ENCODE measurements at regions not wholly inside any gene's neighbourhood (a gene's known extent, or its start where the extent isn't known, plus 50 kb on each side); places are given as distances from the start of the nearest gene placed in this dataset.

DNA sequence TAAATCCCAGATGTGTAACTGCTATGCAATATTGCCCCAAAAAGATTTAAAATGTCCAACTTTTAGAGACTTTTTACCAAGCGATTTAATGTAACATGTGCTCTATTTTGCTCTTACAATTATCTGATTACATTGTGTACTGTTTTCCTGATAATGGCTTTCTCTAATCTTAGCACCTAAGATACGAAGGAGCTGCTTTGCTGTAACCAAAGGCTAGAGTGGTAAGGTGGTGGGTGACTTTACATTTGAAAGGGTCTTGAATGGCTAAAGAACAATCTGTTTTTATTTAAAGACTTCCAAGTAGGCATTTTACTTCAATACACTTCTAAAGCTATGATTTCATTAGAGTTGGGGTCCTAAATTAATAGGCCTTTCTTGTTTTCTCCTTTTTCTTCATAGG is 1201.6 kb upstream of the MAP3K7 start:
- Histone ChIP-seq H3K27ac (no peak overlapping the region), H3K27me3 (no peaks in the 10 kb centered on the region), H3K4me3 (no peak overlapping the region), H3K36me3 (no peaks in the 10 kb centered on the region), H3K9me3 (no peaks in the 10 kb centered on the region), H3K4me1 (no peaks in the 10 kb centered on the region)
- TF ChIP-seq, protein P1, sequence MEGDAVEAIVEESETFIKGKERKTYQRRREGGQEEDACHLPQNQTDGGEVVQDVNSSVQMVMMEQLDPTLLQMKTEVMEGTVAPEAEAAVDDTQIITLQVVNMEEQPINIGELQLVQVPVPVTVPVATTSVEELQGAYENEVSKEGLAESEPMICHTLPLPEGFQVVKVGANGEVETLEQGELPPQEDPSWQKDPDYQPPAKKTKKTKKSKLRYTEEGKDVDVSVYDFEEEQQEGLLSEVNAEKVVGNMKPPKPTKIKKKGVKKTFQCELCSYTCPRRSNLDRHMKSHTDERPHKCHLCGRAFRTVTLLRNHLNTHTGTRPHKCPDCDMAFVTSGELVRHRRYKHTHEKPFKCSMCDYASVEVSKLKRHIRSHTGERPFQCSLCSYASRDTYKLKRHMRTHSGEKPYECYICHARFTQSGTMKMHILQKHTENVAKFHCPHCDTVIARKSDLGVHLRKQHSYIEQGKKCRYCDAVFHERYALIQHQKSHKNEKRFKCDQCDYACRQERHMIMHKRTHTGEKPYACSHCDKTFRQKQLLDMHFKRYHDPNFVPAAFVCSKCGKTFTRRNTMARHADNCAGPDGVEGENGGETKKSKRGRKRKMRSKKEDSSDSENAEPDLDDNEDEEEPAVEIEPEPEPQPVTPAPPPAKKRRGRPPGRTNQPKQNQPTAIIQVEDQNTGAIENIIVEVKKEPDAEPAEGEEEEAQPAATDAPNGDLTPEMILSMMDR (IDR thresholded peaks at IDR 0.05): no peak
- DNase-seq: no peak
- intact Hi-C loops (cut with DNase I; ENCODE audit: low total_unique reads): no loop called here

DNA sequence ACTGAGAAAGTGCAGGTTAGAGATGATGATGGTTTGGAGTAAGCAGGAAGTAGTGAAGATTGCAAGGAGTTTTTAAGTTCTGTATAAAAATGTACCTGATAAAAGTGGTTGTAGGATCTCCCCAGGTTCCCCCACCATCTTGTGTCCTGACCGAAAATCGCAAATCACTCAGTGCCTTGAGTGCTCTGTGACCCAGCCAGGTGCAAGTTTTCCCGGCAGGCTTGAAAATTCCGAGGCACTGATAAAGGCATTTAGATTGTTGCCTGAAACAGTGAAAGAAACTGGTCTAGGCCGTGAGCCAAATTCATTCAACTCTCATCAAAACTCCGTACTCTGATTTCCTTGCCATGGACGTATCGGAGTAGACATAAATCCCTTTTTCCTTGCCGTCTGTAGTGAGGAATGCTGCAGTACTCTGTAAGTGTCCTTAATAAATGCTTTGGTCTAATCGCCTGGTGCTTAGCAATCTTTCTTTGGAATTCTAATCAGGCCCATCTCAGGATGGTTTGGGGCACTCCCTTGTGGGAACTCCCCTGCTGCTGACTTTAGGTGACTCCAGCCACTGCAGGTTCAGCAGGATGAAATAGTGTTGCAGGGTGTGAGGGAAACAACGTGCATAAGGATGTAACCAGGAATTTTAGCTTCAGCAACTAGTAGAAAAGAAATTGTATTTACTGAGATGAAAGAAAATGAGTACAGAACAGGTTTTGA is 1199.8 kb upstream of the MAP3K7 start:
- H3K27me3 ChIP-seq: no peaks in the 10 kb centered on the region
- DNase-seq: no peak
- no peak overlapping the region for H3K4me3 ChIP-seq
- H3K36me3 ChIP-seq: no peaks in the 10 kb centered on the region
- H3K9me3 ChIP-seq: no peaks in the 10 kb centered on the region
- intact Hi-C loops (cut with DNase I; ENCODE audit: low total_unique reads): no loop called here
- TF ChIP-seq, protein P1 (IDR thresholded peaks at IDR 0.05): no peak
- no peak overlapping the region for H3K27ac ChIP-seq
- H3K4me1 ChIP-seq: no peaks in the 10 kb centered on the region

DNA sequence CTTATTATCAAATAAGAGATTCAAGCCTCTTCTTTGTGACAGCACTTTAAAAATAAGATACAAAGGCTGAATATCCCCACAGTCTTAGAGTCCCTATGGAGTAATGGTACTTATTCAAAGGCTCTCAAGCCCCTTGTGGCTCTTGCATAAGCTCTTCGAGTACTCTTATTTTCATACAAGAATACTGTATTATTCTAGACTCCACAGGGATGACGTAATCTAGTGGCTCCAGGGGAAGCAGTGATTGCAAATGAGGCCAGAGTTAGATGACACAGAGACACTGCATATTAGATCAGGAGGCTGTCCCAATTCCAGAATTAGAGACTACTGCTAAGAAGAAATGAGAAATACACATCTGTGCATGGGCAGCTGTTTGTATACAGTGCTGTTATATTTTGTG is 1195.9 kb upstream of the MAP3K7 start:
- no peak for DNase-seq
- no peaks in the 10 kb centered on the region for H3K27me3 ChIP-seq
- no peaks in the 10 kb centered on the region for H3K36me3 ChIP-seq
- intact Hi-C loops (cut with DNase I; ENCODE audit: low total_unique reads): no loop called here
- H3K9me3 ChIP-seq: no peaks in the 10 kb centered on the region
- TF ChIP-seq, protein P1 (IDR thresholded peaks at IDR 0.05): no peak
- no peak overlapping the region for H3K27ac ChIP-seq
- H3K4me1 ChIP-seq: no peaks in the 10 kb centered on the region
- H3K4me3 ChIP-seq: no peak overlapping the region

DNA sequence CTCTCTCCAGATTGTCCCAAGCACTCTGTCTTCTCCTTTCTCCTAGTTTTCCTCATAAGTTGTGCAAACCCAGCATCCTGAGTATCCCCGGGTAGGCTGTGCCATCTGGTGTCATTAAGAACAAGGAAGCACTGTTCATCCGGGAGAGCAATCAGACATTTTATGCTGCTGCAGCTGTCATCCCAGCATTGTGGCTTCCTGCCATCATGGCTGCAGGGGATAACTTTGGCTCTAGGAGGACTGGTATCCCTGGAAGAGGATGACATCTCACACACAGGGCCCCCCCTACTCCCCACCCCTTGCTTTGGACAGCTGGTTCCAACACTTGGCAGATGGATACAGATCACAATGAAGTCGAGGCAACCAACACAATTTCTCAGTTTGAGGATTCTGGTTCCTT is 1195.1 kb upstream of the MAP3K7 start:
- no peaks in the 10 kb centered on the region for H3K9me3 ChIP-seq
- no peaks in the 10 kb centered on the region for H3K4me1 ChIP-seq
- TF ChIP-seq, protein P1 (IDR thresholded peaks at IDR 0.05): no peak
- no peak overlapping the region for H3K27ac ChIP-seq
- H3K36me3 ChIP-seq: no peaks in the 10 kb centered on the region
- DNase-seq: no peak
- no peak overlapping the region for H3K4me3 ChIP-seq
- intact Hi-C loops (cut with DNase I; ENCODE audit: low total_unique reads): no loop called here
- H3K27me3 ChIP-seq: no peaks in the 10 kb centered on the region

DNA sequence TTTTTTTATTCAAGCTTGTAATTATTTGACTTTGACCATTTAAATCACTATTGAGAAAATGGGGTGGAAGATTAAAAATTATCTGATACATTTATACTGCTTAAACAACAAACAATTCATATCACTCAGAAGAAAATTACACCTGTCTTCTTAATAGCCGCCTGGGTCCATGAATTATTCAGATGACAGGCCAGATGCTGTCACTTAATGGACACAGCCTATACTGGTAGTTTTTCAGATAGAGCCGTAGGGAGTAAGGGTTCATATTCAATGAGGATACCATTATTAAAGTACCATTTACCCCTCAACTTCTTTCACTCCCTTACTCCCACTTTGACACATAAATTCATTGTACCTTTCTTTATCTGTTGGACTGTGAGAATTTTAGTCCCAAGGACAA is 1193.4 kb upstream of the MAP3K7 start:
- Histone ChIP-seq H3K4me3 (no peak overlapping the region), H3K36me3 (no peaks in the 10 kb centered on the region), H3K27ac (no peak overlapping the region), H3K4me1 (no peaks in the 10 kb centered on the region), H3K9me3 (peaks cover 0 to 1% (median 0%) of the 10 kb centered on the region in 3 donors), H3K27me3 (no peaks in the 10 kb centered on the region)
- DNase-seq: no peak
- TF ChIP-seq, protein P1 (IDR thresholded peaks at IDR 0.05): no peak
- intact Hi-C loops (cut with DNase I; ENCODE audit: low total_unique reads): no loop called here

DNA sequence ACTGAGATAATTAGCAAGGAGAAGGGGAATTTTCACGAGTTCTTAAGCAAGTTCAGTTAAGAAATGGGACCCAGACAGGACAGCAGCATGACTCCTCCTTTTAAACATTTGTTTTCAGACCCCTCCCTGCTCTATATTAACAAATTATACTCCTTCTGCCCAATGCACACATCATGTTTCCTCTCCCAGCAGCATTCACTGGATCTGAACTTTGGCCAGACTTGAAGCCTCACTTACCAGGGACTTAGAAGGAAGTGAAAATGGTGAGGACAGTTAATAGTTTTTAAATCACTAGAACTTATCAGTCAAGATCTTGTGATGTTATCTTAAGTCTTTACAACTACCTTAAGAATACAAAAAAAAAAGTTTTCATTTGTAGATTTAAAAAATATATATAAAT is 1174.7 kb upstream of the MAP3K7 start:
- TF ChIP-seq, protein P1 (IDR thresholded peaks at IDR 0.05): no peak
- no peaks in the 10 kb centered on the region for H3K36me3 ChIP-seq
- H3K9me3 ChIP-seq: no peaks in the 10 kb centered on the region
- no peaks in the 10 kb centered on the region for H3K4me1 ChIP-seq
- intact Hi-C loops (cut with DNase I; ENCODE audit: low total_unique reads): no loop called here
- H3K27me3 ChIP-seq: no peaks in the 10 kb centered on the region
- no peak overlapping the region for H3K27ac ChIP-seq
- H3K4me3 ChIP-seq: no peak overlapping the region
- DNase-seq: no peak
